CD14-positive monocyte (primary cell): ENCODE measurements at regions not wholly inside any gene's neighbourhood (a gene's known extent, or its start where the extent isn't known, plus 50 kb on each side); places are given as distances from the start of the nearest gene placed in this dataset.

Experiments used
- DNase-seq, 3 donors: peaks; one replicate each; pipeline ENCODE4 v3.0.0-alpha.2; 2011 to 2022
- H2AFZ ChIP-seq: 2 replicates; pipeline ENCODE4 v1.6.0; 2012; ENCODE audit warnings: mild to moderate bottlenecking, low read depth, low read length, inconsistent platforms; ENCODE audit not compliant: insufficient read depth, poor library complexity, severe bottlenecking
- H3K27ac ChIP-seq, 2 donors: 1 replicate in 1 of 2; 2 replicates in 1 of 2; pipeline ENCODE4 v1.5.1; 2012 to 2013; ENCODE audit warnings: low read length in 2 of 2, control low read depth in 1 of 2, inconsistent platforms in 1 of 2, low read depth in 1 of 2, mild to moderate bottlenecking in 1 of 2
- H3K27me3 ChIP-seq, 2 donors: one replicate each; pipeline versions ENCODE4 v1.6.0 to v1.6.1; 2011 to 2013; ENCODE audit warnings: low read length in 2 of 2; ENCODE audit not compliant: control insufficient read depth in 2 of 2, insufficient read depth in 2 of 2
- H3K36me3 ChIP-seq, 2 donors: replicated peaks in 1 of 2; 1 replicate in 1 of 2; 2 replicates in 1 of 2; pipeline versions ENCODE4 v1.5.1 to v1.6.1; 2012 to 2013; ENCODE audit warnings: low read length in 2 of 2, control low read depth in 1 of 2, inconsistent platforms in 1 of 2, mild to moderate bottlenecking in 1 of 2; ENCODE audit not compliant: insufficient read depth in 2 of 2, control insufficient read depth in 1 of 2
- H3K4me1 ChIP-seq, 2 donors: 1 replicate in 1 of 2; 2 replicates in 1 of 2; pipeline versions ENCODE4 v1.5.1 to v1.6.1; 2012 to 2013; ENCODE audit warnings: low read length in 2 of 2, control low read depth in 1 of 2, inconsistent platforms in 1 of 2, mild to moderate bottlenecking in 1 of 2, moderate library complexity in 1 of 2; ENCODE audit not compliant: insufficient read depth in 2 of 2, control insufficient read depth in 1 of 2
- H3K4me2 ChIP-seq: replicated peaks from 2 replicates; pipeline ENCODE3; 2012; ENCODE audit warnings: low read length, moderate library complexity, mild to moderate bottlenecking; ENCODE audit not compliant: poor library complexity, severe bottlenecking; ENCODE audit errors: extremely low read depth
- H3K4me3 ChIP-seq, 3 experiments: fragments of 200-600 bp in 1 of 3; sonication (generic) in 1 of 3; replicated peaks in 1 of 3; 1 replicate in 2 of 3; 2 replicates in 1 of 3; pipeline ENCODE4 v1.5.1; 2011 to 2013; ENCODE audit warnings: low read length in 3 of 3, mild to moderate bottlenecking in 3 of 3, control low read depth in 2 of 3, low read depth in 2 of 3, inconsistent platforms in 1 of 3, moderate library complexity in 1 of 3
- H3K79me2 ChIP-seq: 2 replicates; pipeline ENCODE4 v1.6.0; 2012; ENCODE audit warnings: mild to moderate bottlenecking, control low read depth, inconsistent platforms, low read length, moderate library complexity; ENCODE audit not compliant: insufficient read depth
- H3K9ac ChIP-seq: 2 replicates; pipeline ENCODE4 v1.6.0; 2017; ENCODE audit warnings: low read length, mild to moderate bottlenecking; ENCODE audit not compliant: insufficient read depth, poor library complexity, severe bottlenecking
- H3K9me3 ChIP-seq, 2 donors: replicated peaks in 1 of 2; 1 replicate in 1 of 2; 2 replicates in 1 of 2; pipeline versions ENCODE4 v1.5.1 to v1.6.1; 2012 to 2013; ENCODE audit warnings: low read length in 2 of 2, control low read depth in 1 of 2; ENCODE audit not compliant: control insufficient read depth in 1 of 2, insufficient read depth in 1 of 2
- H4K20me1 ChIP-seq: 2 replicates; pipeline ENCODE4 v1.6.0; 2012; ENCODE audit warnings: mild to moderate bottlenecking, low read length, control low read depth, moderate library complexity; ENCODE audit not compliant: insufficient read depth
- H3K27ac Mint-ChIP-seq, 7 donors: one replicate each; pipeline ENCODE4 v1.8.0; 2020; ENCODE audit warnings: mild to moderate bottlenecking in 7 of 7, mixed read lengths in 7 of 7, moderate library complexity in 6 of 7, inconsistent platforms in 2 of 7
- H3K27me3 Mint-ChIP-seq, 3 donors: one replicate each; pipeline ENCODE4 v1.8.0; 2021 to 2022; ENCODE audit warnings: low read depth in 3 of 3, mild to moderate bottlenecking in 3 of 3, mixed read lengths in 3 of 3, moderate library complexity in 3 of 3, inconsistent platforms in 1 of 3
- H3K36me3 Mint-ChIP-seq, 2 donors: one replicate each; pipeline ENCODE4 v1.8.0; 2020; ENCODE audit warnings: mixed read lengths in 2 of 2, inconsistent platforms in 1 of 2, mild to moderate bottlenecking in 1 of 2
- H3K4me1 Mint-ChIP-seq: one replicate; pipeline ENCODE4 v1.8.0; 2020; ENCODE audit warnings: mild to moderate bottlenecking, mixed read lengths
- H3K4me3 Mint-ChIP-seq, 2 donors: one replicate each; pipeline ENCODE4 v1.8.0; 2020; ENCODE audit warnings: mild to moderate bottlenecking in 2 of 2, mixed read lengths in 2 of 2, moderate library complexity in 1 of 2
- H3K9me3 Mint-ChIP-seq, 7 donors: one replicate each; pipeline ENCODE4 v1.8.0; 2020 to 2022; ENCODE audit warnings: mixed read lengths in 7 of 7, mild to moderate bottlenecking in 6 of 7, moderate library complexity in 6 of 7, inconsistent platforms in 2 of 7
- WGBS: methylation state at CpG from one replicate; pipeline ENCODE4 v1.1.5; 2013; ENCODE audit warnings: missing lambda C conversion rate; ENCODE audit not compliant: insufficient coverage; 5-methylcytosine and 5-hydroxymethylcytosine counted together
- intact Hi-C, 2 donors: fragments of 100-400 bp; cut with micrococcal nuclease; formaldehyde crosslinking; loops; one replicate each; pipeline versions ENCODE4 v1.15.0 to v1.15.1; 2023
- TF ChIP-seq, protein P1 (sequence below): fragments of 200-600 bp; IDR thresholded peaks from one replicate; pipeline ENCODE4 v1.8.0; 2022; ENCODE audit warnings: antibody characterized with exemption, mild to moderate bottlenecking

DNA sequence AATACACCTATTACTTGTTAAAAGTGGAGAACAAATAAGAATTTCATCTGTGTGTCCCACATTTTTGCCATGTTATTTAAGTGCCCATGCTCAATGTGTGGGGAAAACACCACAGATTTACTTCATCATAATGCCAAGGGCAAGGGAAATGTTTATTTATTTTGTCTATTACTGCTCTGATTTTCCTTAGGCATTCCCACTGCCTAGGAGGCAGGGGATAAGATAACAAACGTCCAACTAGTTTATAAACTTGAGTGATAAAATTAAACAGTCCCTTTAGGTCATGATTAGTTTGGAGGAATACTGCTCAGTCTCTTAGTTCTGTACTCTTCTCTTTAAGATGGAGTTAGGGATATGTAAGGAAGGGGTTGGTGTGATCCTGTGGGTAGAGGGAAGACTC lies 598.4 kb upstream of the MARCKS start:
- WGBS, result no CpG with 5 or more reads among the region's 1 CpG
- no peak overlapping the region for H3K27ac ChIP-seq
- intact Hi-C loops, result no loop called here
- H3K4me1 ChIP-seq, result no peaks in the 10 kb centered on the region
- H3K9me3 ChIP-seq, result peaks cover 2 to 8% of the 10 kb centered on the region in 2 donors
- no peaks in the 10 kb centered on the region for H3K79me2 ChIP-seq
- no peak overlapping the region for H3K4me3 ChIP-seq
- H3K9ac ChIP-seq, result no peak overlapping the region
- no peaks in the 10 kb centered on the region for H3K36me3 ChIP-seq
- no peak overlapping the region for H3K4me3 Mint-ChIP-seq
- peaks cover 1 to 21% (median 5%) of the 10 kb centered on the region in 7 donors for H3K9me3 Mint-ChIP-seq
- no peaks in the 10 kb centered on the region for H3K27me3 ChIP-seq
- H3K27me3 Mint-ChIP-seq, result peaks cover 0 to 3% (median 0%) of the 10 kb centered on the region in 3 donors
- H3K36me3 Mint-ChIP-seq, result no peaks in the 10 kb centered on the region
- no peaks in the 10 kb centered on the region for H4K20me1 ChIP-seq
- DNase-seq, result no peak
- no peaks in the 10 kb centered on the region for H3K4me1 Mint-ChIP-seq
- H3K27ac Mint-ChIP-seq, result no peak overlapping the region
- no peak overlapping the region for H3K4me2 ChIP-seq
- TF ChIP-seq, protein P1, sequence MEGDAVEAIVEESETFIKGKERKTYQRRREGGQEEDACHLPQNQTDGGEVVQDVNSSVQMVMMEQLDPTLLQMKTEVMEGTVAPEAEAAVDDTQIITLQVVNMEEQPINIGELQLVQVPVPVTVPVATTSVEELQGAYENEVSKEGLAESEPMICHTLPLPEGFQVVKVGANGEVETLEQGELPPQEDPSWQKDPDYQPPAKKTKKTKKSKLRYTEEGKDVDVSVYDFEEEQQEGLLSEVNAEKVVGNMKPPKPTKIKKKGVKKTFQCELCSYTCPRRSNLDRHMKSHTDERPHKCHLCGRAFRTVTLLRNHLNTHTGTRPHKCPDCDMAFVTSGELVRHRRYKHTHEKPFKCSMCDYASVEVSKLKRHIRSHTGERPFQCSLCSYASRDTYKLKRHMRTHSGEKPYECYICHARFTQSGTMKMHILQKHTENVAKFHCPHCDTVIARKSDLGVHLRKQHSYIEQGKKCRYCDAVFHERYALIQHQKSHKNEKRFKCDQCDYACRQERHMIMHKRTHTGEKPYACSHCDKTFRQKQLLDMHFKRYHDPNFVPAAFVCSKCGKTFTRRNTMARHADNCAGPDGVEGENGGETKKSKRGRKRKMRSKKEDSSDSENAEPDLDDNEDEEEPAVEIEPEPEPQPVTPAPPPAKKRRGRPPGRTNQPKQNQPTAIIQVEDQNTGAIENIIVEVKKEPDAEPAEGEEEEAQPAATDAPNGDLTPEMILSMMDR, result no peak
- no peak overlapping the region for H2AFZ ChIP-seq

DNA sequence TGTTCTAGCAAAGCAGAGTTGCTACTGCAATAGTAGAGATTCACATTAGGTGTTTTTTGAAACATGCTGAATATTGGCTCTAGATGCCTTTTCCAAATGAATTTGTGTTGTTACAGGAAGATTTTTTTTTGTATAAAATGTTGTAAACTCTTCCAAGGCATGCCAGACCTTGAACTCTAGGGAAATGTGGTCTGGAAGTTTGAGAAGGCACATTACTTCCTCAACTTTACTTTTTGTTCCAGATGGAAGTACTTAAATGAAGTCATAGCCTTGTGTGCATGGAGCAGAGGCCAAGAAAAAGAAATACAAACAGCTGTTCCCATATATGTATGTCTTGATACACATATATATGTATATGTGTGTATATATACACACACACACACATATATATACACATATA lies 585.7 kb upstream of the MARCKS start:
- Histone ChIP-seq H3K9ac (no peak overlapping the region), H3K9me3 (peaks cover 19 to 38% of the 10 kb centered on the region in 2 donors), H4K20me1 (no peaks in the 10 kb centered on the region), H3K36me3 (no peaks in the 10 kb centered on the region), H3K4me3 (no peak overlapping the region), H3K4me2 (no peak overlapping the region), H3K27ac (no peak overlapping the region), H3K4me1 (no peaks in the 10 kb centered on the region), H3K79me2 (no peaks in the 10 kb centered on the region), H3K27me3 (no peaks in the 10 kb centered on the region), H2AFZ (no peak overlapping the region)
- TF ChIP-seq, protein P1, result no peak
- Mint-ChIP-seq H3K4me3 (no peak overlapping the region), H3K4me1 (no peaks in the 10 kb centered on the region), H3K27ac (no peak overlapping the region), H3K27me3 (peaks cover 0 to 2% (median 0%) of the 10 kb centered on the region in 3 donors), H3K36me3 (no peaks in the 10 kb centered on the region), H3K9me3 (peaks cover 20 to 37% (median 31%) of the 10 kb centered on the region in 7 donors)
- no peak for DNase-seq
- intact Hi-C loops, result no loop called here
